Bronchial epithelial cell (primary cell): ENCODE measurements at regions not wholly inside any gene's neighbourhood (a gene's known extent, or its start where the extent isn't known, plus 50 kb on each side); places are given as distances from the start of the nearest gene placed in this dataset.
A peak's percentile ranks its signal among the peaks of the same experiment; 100 is the strongest.

Experiments used
- DNase-seq: peaks from one replicate; pipeline ENCODE4 v3.0.0-alpha.2; 2010; ENCODE audit warnings: low read depth
- FAIRE-seq: peaks from 2 replicates; lab custom pipeline; 2011; peaks lifted over from hg19 to GRCh38; lab: Jason Lieb, UNC
- H3K27me3 ChIP-seq: 2 replicates; pipeline ENCODE4 v1.5.1; 2011; ENCODE audit warnings: low read length; ENCODE audit not compliant: control insufficient read depth, insufficient read depth
- H3K36me3 ChIP-seq: 2 replicates; pipeline ENCODE4 v1.5.1; 2011; ENCODE audit warnings: low read length; ENCODE audit not compliant: control insufficient read depth, insufficient read depth
- H3K4me3 ChIP-seq: 2 replicates; pipeline ENCODE4 v1.5.1; 2011; ENCODE audit warnings: mild to moderate bottlenecking, low read depth, low read length, control low read depth
- CTCF ChIP-seq: IDR thresholded peaks from 2 replicates; pipeline ENCODE4 v1.5.1; 2011; ENCODE audit warnings: mild to moderate bottlenecking, moderate library complexity, low read length, control low read depth, inconsistent platforms; ENCODE audit not compliant: insufficient read depth, severe bottlenecking

GRCh38 chr14:54312166-54312801, 84.5 kb upstream of the CDKN3 start:
- H3K27me3 ChIP-seq, result no peaks in the 10 kb centered on the region
- no peak for TF ChIP-seq CTCF
- peak; percentile 99 for DNase-seq
- peak; percentile 62 for FAIRE-seq
- no peaks in the 10 kb centered on the region for H3K36me3 ChIP-seq
- H3K4me3 ChIP-seq, result no peak overlapping the region

- no peaks in the 10 kb centered on the region for H3K36me3 ChIP-seq
- TF ChIP-seq CTCF, result no peak
- H3K27me3 ChIP-seq, result no peaks in the 10 kb centered on the region
- no peak for DNase-seq
- H3K4me3 ChIP-seq, result no peak overlapping the region
- FAIRE-seq, result no peak
Observed at GRCh38 chr14:54314365-54315104, 82.3 kb upstream of the CDKN3 start.

DNA sequence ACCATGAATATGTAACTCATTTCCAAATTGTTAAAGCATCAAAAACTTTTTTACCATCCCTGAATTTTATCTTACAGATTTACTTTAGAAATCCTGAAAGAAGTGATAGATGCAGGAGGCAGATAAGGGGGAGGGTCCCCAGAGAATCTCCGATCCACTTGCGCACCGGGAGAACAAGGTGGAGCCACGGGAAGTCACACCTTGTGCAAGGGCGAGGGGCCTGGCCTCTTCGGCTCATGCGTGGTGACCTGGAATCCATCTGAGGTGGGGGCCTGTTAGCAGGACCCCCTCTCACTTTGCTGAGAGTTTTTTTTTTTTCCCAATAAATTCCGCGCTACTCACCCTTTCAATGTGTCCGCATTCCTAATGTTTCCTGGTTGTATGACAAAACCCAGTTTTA, 80.2 kb upstream of the CDKN3 start:
- no peak for TF ChIP-seq CTCF
- no peaks in the 10 kb centered on the region for H3K36me3 ChIP-seq
- no peak for FAIRE-seq

GRCh38 chr14:54317391-54317790, 79.4 kb upstream of the CDKN3 start:
- FAIRE-seq (no peak), DNase-seq (no peak)
- TF ChIP-seq CTCF, result no peak

More for the DNA sequence above, 80.2 kb upstream of the CDKN3 start:
- no peak for DNase-seq
- Histone ChIP-seq H3K27me3 (no peaks in the 10 kb centered on the region), H3K4me3 (no peak overlapping the region)

GRCh38 chr14:54322246-54322645, 74.6 kb upstream of the CDKN3 start:
- H3K27me3 ChIP-seq, result no peaks in the 10 kb centered on the region
- H3K4me3 ChIP-seq, result no peak overlapping the region
- H3K36me3 ChIP-seq, result no peaks in the 10 kb centered on the region
- no peak for FAIRE-seq
- TF ChIP-seq CTCF, result no peak
- no peak for DNase-seq

More at GRCh38 chr14:54317391-54317790, 79.4 kb upstream of the CDKN3 start:
- Histone ChIP-seq H3K36me3 (no peaks in the 10 kb centered on the region), H3K27me3 (no peaks in the 10 kb centered on the region), H3K4me3 (no peak overlapping the region)
